T-helper 1 cell (primary cell): ENCODE measurements at regions not wholly inside any gene's neighbourhood (a gene's known extent, or its start where the extent isn't known, plus 50 kb on each side); places are given as distances from the start of the nearest gene placed in this dataset.
"Not testable (repeated sequence)": the region's sequence is repeated elsewhere in the genome, so short reads cannot be mapped to it uniquely, and the experiment has no call there.

Experiments
- DNase-seq, 5 donors: peaks; one replicate each; pipeline ENCODE4 v3.0.0-alpha.2; 2012 to 2020

- no peak for DNase-seq
Observed at GRCh38 chr5:101917166-101917565, 378.9 kb downstream of the SLCO4C1 start.

- DNase-seq = no peak
Observed at GRCh38 chr5:101915554-101915953, 380.5 kb downstream of the SLCO4C1 start.

- DNase-seq = no peak
Observed at GRCh38 chr5:101904736-101905135, 391.3 kb downstream of the SLCO4C1 start.

GRCh38 chr5:101897914-101898313 is 398.2 kb downstream of the SLCO4C1 start:
- no peak for DNase-seq

GRCh38 chr5:101894985-101895384 is 401.1 kb downstream of the SLCO4C1 start:
- no peak for DNase-seq

GRCh38 chr5:101878190-101878589 is 417.9 kb downstream of the SLCO4C1 start:
- DNase-seq = no peak

GRCh38 chr5:101877451-101877850 is 418.6 kb downstream of the SLCO4C1 start:
- no peak for DNase-seq

GRCh38 chr5:101866473-101866872 is 429.6 kb downstream of the SLCO4C1 start:
- no peak for DNase-seq

GRCh38 chr5:101860563-101860962 is 435.5 kb downstream of the SLCO4C1 start:
- DNase-seq = no peak

GRCh38 chr5:101860145-101860544 is 435.9 kb downstream of the SLCO4C1 start:
- DNase-seq = no peak

- DNase-seq = no peak
Observed at GRCh38 chr5:101846496-101846895, 449.6 kb downstream of the SLCO4C1 start.

GRCh38 chr5:101843055-101843454 is 453.0 kb downstream of the SLCO4C1 start:
- DNase-seq = no peak

GRCh38 chr5:101838435-101838834 is 457.6 kb downstream of the SLCO4C1 start:
- no peak for DNase-seq

GRCh38 chr5:101829255-101829654 is 466.8 kb downstream of the SLCO4C1 start:
- no peak for DNase-seq

GRCh38 chr5:101811466-101811865 is 484.6 kb downstream of the SLCO4C1 start:
- no peak for DNase-seq

GRCh38 chr5:101806410-101806809 is 489.7 kb downstream of the SLCO4C1 start:
- DNase-seq = no peak

GRCh38 chr5:101796427-101796826 is 499.7 kb downstream of the SLCO4C1 start:
- DNase-seq = no peak

GRCh38 chr5:101788797-101789196 is 507.3 kb downstream of the SLCO4C1 start:
- no peak for DNase-seq

GRCh38 chr5:101785090-101785489 is 511.0 kb downstream of the SLCO4C1 start:
- DNase-seq = no peak

GRCh38 chr5:101783241-101784013 is 512.7 kb downstream of the SLCO4C1 start:
- no peak for DNase-seq

- no peak for DNase-seq
Observed at GRCh38 chr5:101782352-101783103, 513.6 kb downstream of the SLCO4C1 start.

- DNase-seq = no peak
Observed at GRCh38 chr5:101751105-101751504, 545.0 kb downstream of the SLCO4C1 start.

GRCh38 chr5:101743000-101743399 is 553.1 kb downstream of the SLCO4C1 start:
- DNase-seq = not testable (repeated sequence)

- no peak for DNase-seq
Observed at GRCh38 chr5:101728933-101729332, 567.2 kb downstream of the SLCO4C1 start.
